GM18507 (cell line): ENCODE measurements at regions not wholly inside any gene's neighbourhood (a gene's known extent, or its start where the extent isn't known, plus 50 kb on each side); places are given as distances from the start of the nearest gene placed in this dataset.

Experiments used
- DNase-seq: peaks from one replicate; pipeline ENCODE4 v3.0.0; 2011; ENCODE audit warnings: low read depth; ENCODE audit not compliant: insufficient read length; ENCODE audit errors: extremely low spot score
- FAIRE-seq: peaks from 2 replicates; lab custom pipeline; 2011; peaks lifted over from hg19 to GRCh38; lab: Jason Lieb, UNC

GRCh38 chr2:71277536-71278103, 50.7 kb upstream of the PAIP2B start:
- FAIRE-seq (peak; percentile 5), DNase-seq (peak; percentile 22)

- FAIRE-seq (no peak), DNase-seq (no peak)
These were observed 50.2 kb upstream of the PAIP2B start for GRCh38 chr2:71277147-71277475.

- DNase-seq (peak; percentile 92), FAIRE-seq (peak; percentile 79)
These were observed 49.6 kb upstream of the PAIP2B start for GRCh38 chr2:71276311-71277146.
